Endothelial cell of umbilical vein (primary cell): ENCODE measurements at regions not wholly inside any gene's neighbourhood (a gene's known extent, or its start where the extent isn't known, plus 50 kb on each side); places are given as distances from the start of the nearest gene placed in this dataset.

Experiments
- BruUV-seq: library from RNA; stranded (reverse); fragments of 400-500 nt; replicated peaks from 2 replicates; lab custom pipeline; 2021; lab: Mats Ljungman, UMichigan
- CTCF ChIA-PET: fragments of 300-600, 350-600 bp; sonication (Branson Sonifier 250); formaldehyde crosslinking; loops from one replicate; lab custom pipeline; 2021; ENCODE audit warnings: antibody characterized with exemption, inconsistent platforms; lab: Charles Lee
- POLR2A ChIA-PET: fragments of 300-600, 350-600 bp; sonication (Branson Sonifier 250); formaldehyde crosslinking; loops from one replicate; lab custom pipeline; 2021; ENCODE audit warnings: antibody characterized with exemption, inconsistent platforms; lab: Charles Lee
- DNase-seq: peaks from one replicate; pipeline ENCODE4 v3.0.0-alpha.2; 2011; ENCODE audit warnings: low read depth, low spot score
- FAIRE-seq: peaks from 2 replicates; lab custom pipeline; 2011; peaks lifted over from hg19 to GRCh38; lab: Jason Lieb, UNC
- H2AFZ ChIP-seq: 2 replicates; pipeline ENCODE4 v1.6.0; 2012; ENCODE audit warnings: low read depth, low read length, control low read depth, inconsistent platforms
- H3K27ac ChIP-seq: 2 replicates; pipeline ENCODE4 v1.5.1; 2011; ENCODE audit warnings: low read depth, mild to moderate bottlenecking, control low read depth, low read length, moderate library complexity; ENCODE audit not compliant: insufficient read depth
- H3K27me3 ChIP-seq, 2 experiments: 2 replicates each; pipeline versions ENCODE4 v1.6.0 to v1.6.1; 2011; ENCODE audit warnings: low read length in 2 of 2, mixed read lengths in 1 of 2; ENCODE audit not compliant: control insufficient read depth in 2 of 2, insufficient read depth in 2 of 2
- H3K36me3 ChIP-seq, 2 experiments: 2 replicates in 1 of 2; 3 replicates in 1 of 2; pipeline ENCODE4 v1.5.1; 2011; ENCODE audit warnings: low read length in 2 of 2, mild to moderate bottlenecking in 1 of 2, moderate library complexity in 1 of 2; ENCODE audit not compliant: control insufficient read depth in 2 of 2, insufficient read depth in 2 of 2; ENCODE audit errors: extremely low read depth in 1 of 2
- H3K4me1 ChIP-seq: 3 replicates; pipeline ENCODE4 v1.5.1; 2011; ENCODE audit warnings: mild to moderate bottlenecking, low read length; ENCODE audit not compliant: control insufficient read depth, insufficient read depth; ENCODE audit errors: extremely low read depth
- H3K4me2 ChIP-seq: 2 replicates; pipeline ENCODE4 v1.6.1; 2011; ENCODE audit warnings: low read length, control low read depth, mixed read lengths; ENCODE audit not compliant: insufficient read depth
- H3K4me3 ChIP-seq, 3 experiments: fragments of 200-600 bp in 1 of 3; sonication (generic), shearing (Covaris generic) in 1 of 3; replicated peaks in 1 of 3; 2 replicates each; pipeline ENCODE4 v1.5.1; 2011 to 2016; ENCODE audit warnings: control low read depth in 3 of 3, low read length in 3 of 3, mild to moderate bottlenecking in 2 of 3, inconsistent platforms in 1 of 3, low read depth in 1 of 3, moderate library complexity in 1 of 3; ENCODE audit not compliant: insufficient read depth in 1 of 3
- H3K79me2 ChIP-seq: 2 replicates; pipeline ENCODE4 v1.6.0; 2012; ENCODE audit warnings: low read length, inconsistent platforms; ENCODE audit not compliant: control insufficient read depth, insufficient read depth
- H3K9ac ChIP-seq: replicated peaks from 2 replicates; pipeline ENCODE3; 2011; ENCODE audit warnings: low read length, control low read depth; ENCODE audit not compliant: insufficient read depth; ENCODE audit errors: extremely low read depth
- H3K9me1 ChIP-seq: replicated peaks from 3 replicates; pipeline ENCODE4 v1.6.0; 2011; ENCODE audit warnings: mild to moderate bottlenecking, low read length; ENCODE audit not compliant: control insufficient read depth, insufficient read depth; ENCODE audit errors: extremely low read depth
- H3K9me3 ChIP-seq: replicated peaks from 2 replicates; pipeline ENCODE4 v1.5.1; 2012; ENCODE audit warnings: low read length, inconsistent platforms; ENCODE audit not compliant: control insufficient read depth, insufficient read depth
- H4K20me1 ChIP-seq: replicated peaks from 2 replicates; pipeline ENCODE3; 2011; ENCODE audit warnings: mild to moderate bottlenecking, low read length; ENCODE audit not compliant: control insufficient read depth, insufficient read depth; ENCODE audit errors: extremely low read depth
- EZH2 ChIP-seq: IDR thresholded peaks from 2 replicates; pipeline ENCODE4 v1.6.1; 2012; ENCODE audit warnings: borderline replicate concordance, low read depth, mild to moderate bottlenecking, moderate library complexity, low read length, inconsistent platforms; ENCODE audit not compliant: severe bottlenecking
- FOS ChIP-seq: IDR thresholded peaks from 2 replicates; pipeline ENCODE4 v1.6.1; 2011; ENCODE audit warnings: mild to moderate bottlenecking, low read length, moderate library complexity, borderline replicate concordance; ENCODE audit not compliant: insufficient read depth
- GATA2 ChIP-seq: IDR thresholded peaks from 2 replicates; pipeline ENCODE4 v1.7.0; 2011; ENCODE audit warnings: low read depth, mild to moderate bottlenecking, moderate library complexity, mixed read lengths, low read length; ENCODE audit not compliant: insufficient read length, insufficient read depth
- JUN ChIP-seq: IDR thresholded peaks from 2 replicates; pipeline ENCODE4 v1.6.1; 2011; ENCODE audit warnings: borderline replicate concordance, low read depth; ENCODE audit not compliant: insufficient read length, insufficient read depth
- MYC ChIP-seq: IDR thresholded peaks from one replicate; pipeline ENCODE4 v1.6.1; 2011; ENCODE audit warnings: mild to moderate bottlenecking, low read depth, low read length
- POLR2A ChIP-seq: IDR thresholded peaks from 2 replicates; pipeline ENCODE4 v1.6.1; 2012; ENCODE audit warnings: low read depth, mild to moderate bottlenecking, control low read depth, low read length
- POLR2AphosphoS5 ChIP-seq: IDR thresholded peaks from 2 replicates; pipeline ENCODE4 v1.6.1; 2012; ENCODE audit warnings: low read depth, mild to moderate bottlenecking, control low read depth, low read length, moderate library complexity; ENCODE audit not compliant: insufficient read depth
- dilution Hi-C: fragments of 300-500 bp; cut with MboI; formaldehyde crosslinking; loops from one replicate; pipeline ENCODE4 v1.15.0; 2019; ENCODE audit warnings: low sequenced_read_pairs; ENCODE audit not compliant: extremely low pct_ligation_motif_present
- intact Hi-C: fragments of 100-400 bp; cut with micrococcal nuclease; formaldehyde crosslinking; loops from one replicate; pipeline ENCODE4 v1.10.0; 2022
- TF ChIP-seq, protein P1 (sequence below): IDR thresholded peaks from 2 replicates; pipeline ENCODE4 v1.6.1; 2011; ENCODE audit not compliant: insufficient read depth, insufficient read length
- TF ChIP-seq, protein P2 (sequence below), 2 donors: IDR thresholded peaks; 1 replicate in 1 of 2; 2 replicates in 1 of 2; pipeline ENCODE4 v1.5.1; 2011; ENCODE audit warnings: low read length in 2 of 2, mild to moderate bottlenecking in 2 of 2, moderate library complexity in 2 of 2, control low read depth in 1 of 2, inconsistent platforms in 1 of 2, low read depth in 1 of 2; ENCODE audit not compliant: insufficient read depth in 1 of 2; ENCODE audit errors: extremely low read depth in 1 of 2

DNA sequence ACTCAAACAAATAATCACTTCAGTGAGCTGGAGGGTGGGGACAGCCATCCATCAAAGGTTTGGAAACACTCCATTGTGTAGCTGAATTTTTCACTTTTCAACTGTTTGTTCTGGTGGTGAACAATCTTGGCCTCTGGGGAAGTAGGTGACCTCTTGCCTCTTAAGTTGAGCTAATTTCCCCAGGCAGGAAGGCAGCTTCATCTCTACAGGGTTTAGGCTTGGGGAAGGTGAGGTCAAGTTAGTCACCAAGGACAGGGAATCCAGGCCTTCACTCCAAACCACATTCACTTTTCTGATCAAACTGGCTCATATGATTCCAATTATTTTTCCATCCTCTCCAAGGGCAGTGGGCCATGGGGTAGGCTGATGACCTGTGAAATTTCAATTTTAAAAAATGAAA is 138.3 kb upstream of the HABP2 start:
- H3K9me1 ChIP-seq, result no peaks in the 10 kb centered on the region
- H3K4me3 ChIP-seq, result no peak overlapping the region
- H3K27ac ChIP-seq, result no peak overlapping the region
- no peaks in the 10 kb centered on the region for H3K79me2 ChIP-seq
- dilution Hi-C loops (no loop called here), intact Hi-C loops (no loop called here)
- CTCF ChIA-PET, result interaction anchor here (0.6 kb wide), 1 partner anchor 878 kb away, joined by 4 read pairs; no protein-coding TSS in a partner anchor
- POLR2A ChIA-PET, result no interaction called here
- no peak overlapping the region for H3K9ac ChIP-seq
- TF ChIP-seq POLR2A, result no peak
- TF ChIP-seq GATA2, result no peak
- TF ChIP-seq EZH2, result no peak
- no peak for TF ChIP-seq JUN
- TF ChIP-seq, protein P1, sequence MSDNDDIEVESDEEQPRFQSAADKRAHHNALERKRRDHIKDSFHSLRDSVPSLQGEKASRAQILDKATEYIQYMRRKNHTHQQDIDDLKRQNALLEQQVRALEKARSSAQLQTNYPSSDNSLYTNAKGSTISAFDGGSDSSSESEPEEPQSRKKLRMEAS, result no peak
- TF ChIP-seq FOS, result no peak
- no peak for TF ChIP-seq MYC
- TF ChIP-seq POLR2AphosphoS5, result no peak
- no peak overlapping the region for H3K4me2 ChIP-seq
- H3K4me1 ChIP-seq, result no peaks in the 10 kb centered on the region
- FAIRE-seq, result no peak
- BruUV-seq, result no TSS peak
- no peak for DNase-seq
- no peaks in the 10 kb centered on the region for H3K9me3 ChIP-seq
- no peaks in the 10 kb centered on the region for H3K27me3 ChIP-seq
- H4K20me1 ChIP-seq, result no peaks in the 10 kb centered on the region
- H3K36me3 ChIP-seq, result no peaks in the 10 kb centered on the region
- no peak overlapping the region for H2AFZ ChIP-seq

DNA sequence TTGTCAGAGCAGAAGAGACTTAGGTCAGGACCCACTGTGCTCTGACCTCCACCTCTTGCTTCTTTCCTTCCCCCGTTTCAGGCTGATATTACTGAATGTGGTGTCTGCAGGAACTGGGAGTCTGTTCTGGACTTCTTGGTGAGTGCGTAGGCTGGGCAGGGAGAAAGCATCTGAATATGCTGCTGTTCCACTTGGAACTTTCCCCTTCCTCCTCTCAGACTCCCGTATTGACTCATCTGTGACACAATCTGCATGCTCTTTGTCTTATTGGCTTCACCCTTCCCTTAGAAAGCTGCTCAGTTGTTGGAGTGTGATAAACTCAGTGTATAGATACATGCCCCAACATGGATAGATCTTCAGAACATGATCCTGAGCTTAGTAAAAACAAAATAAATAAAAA is 137.6 kb upstream of the HABP2 start:
- H3K4me1 ChIP-seq, result no peaks in the 10 kb centered on the region
- no peaks in the 10 kb centered on the region for H3K9me1 ChIP-seq
- H2AFZ ChIP-seq, result no peak overlapping the region
- no TSS peak for BruUV-seq
- dilution Hi-C loops (no loop called here), intact Hi-C loops (no loop called here)
- H3K9me3 ChIP-seq, result no peaks in the 10 kb centered on the region
- DNase-seq, result no peak
- H3K9ac ChIP-seq, result no peak overlapping the region
- H3K27ac ChIP-seq, result no peak overlapping the region
- TF ChIP-seq, protein P1, result no peak
- TF ChIP-seq JUN (no peak), POLR2A (no peak), MYC (no peak), EZH2 (no peak), GATA2 (no peak), FOS (no peak), POLR2AphosphoS5 (no peak)
- TF ChIP-seq, protein P2, sequence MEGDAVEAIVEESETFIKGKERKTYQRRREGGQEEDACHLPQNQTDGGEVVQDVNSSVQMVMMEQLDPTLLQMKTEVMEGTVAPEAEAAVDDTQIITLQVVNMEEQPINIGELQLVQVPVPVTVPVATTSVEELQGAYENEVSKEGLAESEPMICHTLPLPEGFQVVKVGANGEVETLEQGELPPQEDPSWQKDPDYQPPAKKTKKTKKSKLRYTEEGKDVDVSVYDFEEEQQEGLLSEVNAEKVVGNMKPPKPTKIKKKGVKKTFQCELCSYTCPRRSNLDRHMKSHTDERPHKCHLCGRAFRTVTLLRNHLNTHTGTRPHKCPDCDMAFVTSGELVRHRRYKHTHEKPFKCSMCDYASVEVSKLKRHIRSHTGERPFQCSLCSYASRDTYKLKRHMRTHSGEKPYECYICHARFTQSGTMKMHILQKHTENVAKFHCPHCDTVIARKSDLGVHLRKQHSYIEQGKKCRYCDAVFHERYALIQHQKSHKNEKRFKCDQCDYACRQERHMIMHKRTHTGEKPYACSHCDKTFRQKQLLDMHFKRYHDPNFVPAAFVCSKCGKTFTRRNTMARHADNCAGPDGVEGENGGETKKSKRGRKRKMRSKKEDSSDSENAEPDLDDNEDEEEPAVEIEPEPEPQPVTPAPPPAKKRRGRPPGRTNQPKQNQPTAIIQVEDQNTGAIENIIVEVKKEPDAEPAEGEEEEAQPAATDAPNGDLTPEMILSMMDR (IDR thresholded peaks at IDR 0.05; ENCODE audit: extremely low read depth in 1 of 2, insufficient read depth in 1 of 2, low read depth in 1 of 2, low read length in 2 of 2), result no peak
- no peaks in the 10 kb centered on the region for H4K20me1 ChIP-seq
- no peaks in the 10 kb centered on the region for H3K36me3 ChIP-seq
- no peak overlapping the region for H3K4me3 ChIP-seq
- ChIA-PET CTCF (no interaction called here), POLR2A (interaction anchor here (0.6 kb wide), 1 partner anchor 570 kb away, joined by 10 read pairs; no protein-coding TSS in a partner anchor)
- H3K4me2 ChIP-seq, result no peak overlapping the region
- no peaks in the 10 kb centered on the region for H3K27me3 ChIP-seq
- H3K79me2 ChIP-seq, result no peaks in the 10 kb centered on the region
- FAIRE-seq, result no peak
